ENCODE measurements at regions not wholly inside any gene's neighbourhood (a gene's known extent, or its start where the extent isn't known, plus 50 kb on each side); places are given as distances from the start of the nearest gene placed in this dataset.

- TF ChIP-seq ZNF462 (CRISPR knock-in tag; IDR thresholded peaks at IDR 0.05) (no peak), ZNF114 (CRISPR knock-in tag; IDR thresholded peaks at IDR 0.05) (no peak), EZH2 (IDR thresholded peaks at IDR 0.05; ENCODE audit: low read depth, unreplicated experiment) (no peak), STAT1 (IDR thresholded peaks at IDR 0.05; ENCODE audit: unreplicated experiment) (no peak), CTCF (conservative IDR thresholded peaks at IDR 0.05; ENCODE audit: low read depth in 2 of 2) (no peak), ZNF331 (CRISPR knock-in tag; IDR thresholded peaks at IDR 0.05; ENCODE audit: low read depth) (no peak), NANOG (IDR thresholded peaks at IDR 0.05; ENCODE audit: borderline replicate concordance) (no peak), EZH2phosphoT487 (IDR thresholded peaks at IDR 0.05; ENCODE audit: unreplicated experiment) (no peak), CREB1 (CRISPR knock-in tag; IDR thresholded peaks at IDR 0.05; ENCODE audit: low read depth) (no peak), ETS1 (IDR thresholded peaks at IDR 0.05) (no peak)
Observed at GRCh38 chr13:48925001-48925400, 50.7 kb upstream of the FNDC3A start (continued).
